Transverse colon (tissue), 4 donors: ENCODE measurements at regions not wholly inside any gene's neighbourhood (a gene's known extent, or its start where the extent isn't known, plus 50 kb on each side); places are given as distances from the start of the nearest gene placed in this dataset.

ENCODE experiments used
- DNase-seq: peaks from one replicate; pipeline ENCODE4 v3.0.0-alpha.2; 2019
- H3K27ac ChIP-seq, 4 donors: fragments of 200-600 bp; sonication (generic); 2 replicates each; pipeline ENCODE4 v1.5.1; 2016 to 2018; ENCODE audit warnings: inconsistent platforms in 4 of 4
- H3K27me3 ChIP-seq: fragments of 200-600 bp; sonication (generic); 2 replicates; pipeline ENCODE4 v1.5.1; 2017; ENCODE audit warnings: inconsistent platforms
- H3K36me3 ChIP-seq, 4 donors: fragments of 200-600 bp; sonication (generic); 2 replicates each; pipeline ENCODE4 v1.5.1; 2017 to 2019; ENCODE audit warnings: inconsistent platforms in 4 of 4
- H3K4me1 ChIP-seq, 4 donors: fragments of 200-600 bp; sonication (generic); 2 replicates each; pipeline ENCODE4 v1.5.1; 2017 to 2020; ENCODE audit warnings: inconsistent platforms in 4 of 4
- H3K4me3 ChIP-seq, 4 donors: fragments of 200-600 bp; sonication (generic); 1 replicate in 1 of 4; 2 replicates in 3 of 4; pipeline versions ENCODE4 v1.5.1 to v1.6.1; 2017 to 2019; ENCODE audit warnings: inconsistent platforms in 4 of 4
- H3K9me3 ChIP-seq, 2 donors: fragments of 200-600 bp; sonication (generic); 2 replicates each; pipeline ENCODE4 v1.5.1; 2017 to 2019; ENCODE audit warnings: inconsistent platforms in 2 of 2
- CTCF ChIP-seq, 5 experiments: fragments of 200-600 bp in 3 of 5; fragments of 450-650 bp in 2 of 5; sonication (generic) in 3 of 5; IDR thresholded peaks; 1 replicate in 2 of 5; 2 replicates in 3 of 5; pipeline ENCODE4 v1.5.1; 2016 to 2017; ENCODE audit warnings: antibody characterized with exemption in 5 of 5, inconsistent platforms in 3 of 5, mild to moderate bottlenecking in 2 of 5, moderate library complexity in 1 of 5
- EP300 ChIP-seq: sonication (generic); formaldehyde crosslinking; IDR thresholded peaks from one replicate; pipeline ENCODE4 v1.6.1; 2017; ENCODE audit warnings: antibody characterized with exemption, low read depth
- POLR2A ChIP-seq: fragments of 450-650 bp; IDR thresholded peaks from one replicate; pipeline ENCODE4 v1.6.1; 2016; ENCODE audit warnings: antibody characterized with exemption, mild to moderate bottlenecking, moderate library complexity
- POLR2AphosphoS5 ChIP-seq, 3 donors: sonication (generic); formaldehyde crosslinking; IDR thresholded peaks; one replicate each; pipeline ENCODE4 v1.6.1; 2016; ENCODE audit warnings: antibody characterized with exemption in 3 of 3
- WGBS, 2 donors: methylation state at CpG; one replicate each; pipeline ENCODE4 v1.1.5; 2018; ENCODE audit warnings: low coverage in 1 of 2; 5-methylcytosine and 5-hydroxymethylcytosine counted together
- in situ Hi-C, 4 donors: fragments of 200-750 bp; cut with MboI; loops; one replicate each; pipeline versions ENCODE4 v1.15.0 to v1.15.1; 2017; ENCODE audit warnings: low sequenced_read_pairs in 3 of 4, low pct_ligation_motif_present in 1 of 4, low pct_unique_long_range_greater_than_20kb in 1 of 4
- intact Hi-C: fragments of 100-400 bp; cut with DNase I; formaldehyde crosslinking; loops from one replicate; pipeline ENCODE4 v1.15.1; 2023; ENCODE audit warnings: low total_unique reads

GRCh38 chr10:27440021-27440420 lies 64.1 kb upstream of the RAB18 start:
- Histone ChIP-seq H3K9me3 (no peaks in the 10 kb centered on the region), H3K4me1 (no peaks in the 10 kb centered on the region), H3K27me3 (no peaks in the 10 kb centered on the region), H3K36me3 (no peaks in the 10 kb centered on the region), H3K27ac (no peak overlapping the region), H3K4me3 (no peak overlapping the region)
- in situ Hi-C loops (loop anchor here (10.0 to 25.0 kb wide), 3 partner anchors 215 to 797 kb away; no protein-coding TSS in a partner anchor), intact Hi-C loops (loop anchor here (5.0 kb wide), 2 partner anchors 352 to 952 kb away; no protein-coding TSS in a partner anchor)
- TF ChIP-seq POLR2AphosphoS5 (IDR thresholded peaks at IDR 0.05), result no peak
- TF ChIP-seq EP300, result no peak
- TF ChIP-seq CTCF (IDR thresholded peaks at IDR 0.05), result no peak
- TF ChIP-seq POLR2A, result no peak
- no peak for DNase-seq

- no peak for DNase-seq
- TF ChIP-seq POLR2AphosphoS5 (IDR thresholded peaks at IDR 0.05), result no peak
- no peak for TF ChIP-seq CTCF (IDR thresholded peaks at IDR 0.05)
- no peak for TF ChIP-seq EP300
- no peak for TF ChIP-seq POLR2A
- 50 to 72% methylated on average over 1 of the region's 1 CpG for WGBS, 2 donors
- intact Hi-C loops, result no loop called here
- in situ Hi-C loops, result loop anchor here in 2 of 4 donors (25.0 kb wide), 2 partner anchors 223 to 798 kb away; no protein-coding TSS in a partner anchor
- H3K36me3 ChIP-seq, result no peaks in the 10 kb centered on the region
- H3K4me1 ChIP-seq, result no peaks in the 10 kb centered on the region
- H3K27ac ChIP-seq, result no peak overlapping the region
- no peaks in the 10 kb centered on the region for H3K27me3 ChIP-seq
- no peak overlapping the region for H3K4me3 ChIP-seq
- H3K9me3 ChIP-seq, result no peaks in the 10 kb centered on the region
Observed at GRCh38 chr10:27439101-27439500, 65.0 kb upstream of the RAB18 start.

GRCh38 chr10:27437775-27438174 lies 66.3 kb upstream of the RAB18 start:
- intact Hi-C loops, result no loop called here
- Histone ChIP-seq H3K4me1 (no peaks in the 10 kb centered on the region), H3K27ac (no peak overlapping the region), H3K27me3 (no peaks in the 10 kb centered on the region), H3K4me3 (no peak overlapping the region), H3K36me3 (no peaks in the 10 kb centered on the region), H3K9me3 (no peaks in the 10 kb centered on the region)
- DNase-seq, result no peak
- no peak for TF ChIP-seq CTCF (IDR thresholded peaks at IDR 0.05)
- no peak for TF ChIP-seq POLR2A
- TF ChIP-seq POLR2AphosphoS5 (IDR thresholded peaks at IDR 0.05), result no peak
- TF ChIP-seq EP300, result no peak
- in situ Hi-C loops, result loop anchor here in 2 of 4 donors (25.0 kb wide), 2 partner anchors 225 to 800 kb away; no protein-coding TSS in a partner anchor

GRCh38 chr10:27436710-27437109 lies 67.4 kb upstream of the RAB18 start:
- in situ Hi-C loops (loop anchor here in 2 of 4 donors (25.0 kb wide), 2 partner anchors 226 to 801 kb away; no protein-coding TSS in a partner anchor), intact Hi-C loops (no loop called here)
- DNase-seq, result no peak
- H3K4me1 ChIP-seq, result no peaks in the 10 kb centered on the region
- no peak for TF ChIP-seq POLR2AphosphoS5 (IDR thresholded peaks at IDR 0.05)
- TF ChIP-seq CTCF (IDR thresholded peaks at IDR 0.05), result no peak
- TF ChIP-seq EP300, result no peak
- TF ChIP-seq POLR2A, result no peak
- H3K36me3 ChIP-seq, result no peaks in the 10 kb centered on the region
- no peaks in the 10 kb centered on the region for H3K9me3 ChIP-seq
- 45% methylated on average over 8 of the region's 8 CpGs; no CpG with 5 or more reads in 1 of the 2 donors for WGBS, 2 donors
- no peaks in the 10 kb centered on the region for H3K27me3 ChIP-seq
- no peak overlapping the region for H3K4me3 ChIP-seq
- no peak overlapping the region for H3K27ac ChIP-seq
